Gastrocnemius medialis (tissue), 4 donors: ENCODE measurements at regions not wholly inside any gene's neighbourhood (a gene's known extent, or its start where the extent isn't known, plus 50 kb on each side); places are given as distances from the start of the nearest gene placed in this dataset.

Experiments used
- CTCF ChIP-seq, 5 experiments: fragments of 450-650 bp in 3 of 5; fragments of 200-600 bp in 2 of 5; sonication (generic) in 2 of 5; IDR thresholded peaks in 4 of 5; conservative IDR thresholded peaks in 1 of 5; 1 replicate in 4 of 5; 2 replicates in 1 of 5; pipeline ENCODE4 v1.5.1; 2016 to 2019; ENCODE audit warnings: antibody characterized with exemption in 5 of 5, mild to moderate bottlenecking in 3 of 5, moderate library complexity in 3 of 5
- POLR2A ChIP-seq, 2 donors: fragments of 450-650 bp; IDR thresholded peaks; one replicate each; pipeline ENCODE4 v1.6.1; 2017; ENCODE audit warnings: antibody characterized with exemption in 2 of 2, mild to moderate bottlenecking in 2 of 2, moderate library complexity in 2 of 2

- TF ChIP-seq CTCF (IDR thresholded peaks at IDR 0.05 in 4 of 5, conservative IDR thresholded peaks at IDR 0.05 in 1 of 5) = no peak
- no peak for TF ChIP-seq POLR2A (IDR thresholded peaks at IDR 0.05)
These were observed 671.2 kb downstream of the BCL11A start for GRCh38 chr2:59882279-59882678.
